ENCODE measurements at regions not wholly inside any gene's neighbourhood (a gene's known extent, or its start where the extent isn't known, plus 50 kb on each side); places are given as distances from the start of the nearest gene placed in this dataset.

GRCh38 chr4:100799761-100800539 is 282.1 kb upstream of the EMCN start:
- no peaks in the 10 kb centered on the region for H3K4me1 ChIP-seq
- ATAC-seq = no peak
- no peaks in the 10 kb centered on the region for H3K9me3 ChIP-seq
- no peaks in the 10 kb centered on the region for H3K27me3 ChIP-seq
- no peak for TF ChIP-seq POLR2A (IDR thresholded peaks at IDR 0.05)
- no peaks in the 10 kb centered on the region for H3K36me3 ChIP-seq
- intact Hi-C loops (cut with DNase I; ENCODE audit: low total_unique reads) (no loop called here), in situ Hi-C loops (cut with MboI; ENCODE audit: low sequenced_read_pairs in 4 of 4) (no loop called here)
- H3K27ac ChIP-seq = no peak overlapping the region
- no peak for DNase-seq
- H3K4me3 ChIP-seq = no peak overlapping the region

GRCh38 chr4:100797791-100798190 is 280.0 kb upstream of the EMCN start:
- DNase-seq = no peak
- in situ Hi-C loops (cut with MboI; ENCODE audit: low sequenced_read_pairs in 4 of 4) = no loop called here
- Histone ChIP-seq H3K36me3 (no peaks in the 10 kb centered on the region), H3K4me3 (no peak overlapping the region), H3K27ac (no peak overlapping the region), H3K9me3 (no peaks in the 10 kb centered on the region), H3K27me3 (no peaks in the 10 kb centered on the region), H3K4me1 (no peaks in the 10 kb centered on the region)
- TF ChIP-seq POLR2A (IDR thresholded peaks at IDR 0.05) (no peak), CTCF (IDR thresholded peaks at IDR 0.05 in 4 of 5, conservative IDR thresholded peaks at IDR 0.05 in 1 of 5) (no peak)
- intact Hi-C loops (cut with DNase I; ENCODE audit: low total_unique reads) = no loop called here
- no peak for ATAC-seq

GRCh38 chr4:100797356-100797755 is 279.5 kb upstream of the EMCN start:
- in situ Hi-C loops (cut with MboI; ENCODE audit: low sequenced_read_pairs in 4 of 4) = no loop called here

GRCh38 chr4:100796332-100796731 is 278.5 kb upstream of the EMCN start:
- in situ Hi-C loops (cut with MboI; ENCODE audit: low sequenced_read_pairs in 4 of 4) = no loop called here
- intact Hi-C loops (cut with DNase I; ENCODE audit: low total_unique reads) = no loop called here
- no peak overlapping the region for H3K27ac ChIP-seq

More at GRCh38 chr4:100797356-100797755, 279.5 kb upstream of the EMCN start:
- Histone ChIP-seq H3K27ac (no peak overlapping the region), H3K36me3 (no peaks in the 10 kb centered on the region), H3K4me3 (no peak overlapping the region), H3K4me1 (no peaks in the 10 kb centered on the region), H3K9me3 (no peaks in the 10 kb centered on the region), H3K27me3 (no peaks in the 10 kb centered on the region)
- DNase-seq (no peak), ATAC-seq (no peak)
- intact Hi-C loops (cut with DNase I; ENCODE audit: low total_unique reads) = no loop called here
- TF ChIP-seq CTCF (IDR thresholded peaks at IDR 0.05 in 4 of 5, conservative IDR thresholded peaks at IDR 0.05 in 1 of 5) (no peak), POLR2A (IDR thresholded peaks at IDR 0.05) (no peak)

GRCh38 chr4:100795581-100795980 is 277.8 kb upstream of the EMCN start:
- Histone ChIP-seq H3K36me3 (no peaks in the 10 kb centered on the region), H3K4me3 (no peak overlapping the region), H3K27me3 (no peaks in the 10 kb centered on the region), H3K27ac (no peak overlapping the region), H3K4me1 (no peaks in the 10 kb centered on the region), H3K9me3 (no peaks in the 10 kb centered on the region)
- intact Hi-C loops (cut with DNase I; ENCODE audit: low total_unique reads) = no loop called here
- ATAC-seq (no peak), DNase-seq (no peak)
- TF ChIP-seq CTCF (IDR thresholded peaks at IDR 0.05 in 4 of 5, conservative IDR thresholded peaks at IDR 0.05 in 1 of 5) (no peak), POLR2A (IDR thresholded peaks at IDR 0.05) (no peak)
- in situ Hi-C loops (cut with MboI; ENCODE audit: low sequenced_read_pairs in 4 of 4) = no loop called here

More at GRCh38 chr4:100796332-100796731, 278.5 kb upstream of the EMCN start:
- no peaks in the 10 kb centered on the region for H3K9me3 ChIP-seq
- no peaks in the 10 kb centered on the region for H3K36me3 ChIP-seq
- H3K4me1 ChIP-seq = no peaks in the 10 kb centered on the region
- no peak overlapping the region for H3K4me3 ChIP-seq
- H3K27me3 ChIP-seq = no peaks in the 10 kb centered on the region
- TF ChIP-seq CTCF (IDR thresholded peaks at IDR 0.05 in 4 of 5, conservative IDR thresholded peaks at IDR 0.05 in 1 of 5) (no peak), POLR2A (IDR thresholded peaks at IDR 0.05) (no peak)
- no peak for ATAC-seq
- no peak for DNase-seq

Measured in gastrocnemius medialis (tissue), 4 donors.